GM12878 (cell line): ENCODE measurements at regions not wholly inside any gene's neighbourhood (a gene's known extent, or its start where the extent isn't known, plus 50 kb on each side); places are given as distances from the start of the nearest gene placed in this dataset.
A peak's percentile ranks its signal among the peaks of the same experiment; 100 is the strongest.

Experiments used
- ATAC-seq: fragments of 200-7000 bp; cut with Tn5 transposase; 3 replicates; pipeline ENCODE4 v1.9.1; 2020; ENCODE audit warnings: mild to moderate bottlenecking, moderate library complexity
- BruUV-seq: library from RNA; stranded (reverse); fragments of 400-500 nt; replicated peaks from 2 replicates; lab custom pipeline; 2021; lab: Mats Ljungman, UMichigan
- CTCF ChIA-PET: fragments of 300-600 bp; sonication (Branson Sonifier 250); formaldehyde crosslinking; extraction: SDS; loops from one replicate; lab custom pipeline; 2021; ENCODE audit warnings: inconsistent platforms; lab: Yijun Ruan, JAX
- POLR2A ChIA-PET: fragments of 350-600 bp; formaldehyde crosslinking; extraction: SDS; loops from one replicate; lab custom pipeline; 2021; ENCODE audit warnings: inconsistent platforms; lab: Charles Lee
- RAD21 ChIA-PET: fragments of 300-600 bp; sonication (Branson Sonifier 250); formaldehyde crosslinking; loops from one replicate; lab custom pipeline; 2023; ENCODE audit warnings: antibody characterized with exemption; ENCODE audit not compliant: unreplicated experiment; lab: Charles Lee
- SMC1A ChIA-PET: fragments of 300-600 bp; sonication (Branson Sonifier 250); formaldehyde crosslinking; loops from one replicate; lab custom pipeline; 2023; ENCODE audit not compliant: unreplicated experiment, uncharacterized antibody; lab: Charles Lee
- DNase-seq: peaks from one replicate; pipeline ENCODE4 v3.0.0-alpha.2; 2011; ENCODE audit warnings: low read depth, low spot score
- FAIRE-seq: peaks from 3 replicates; lab custom pipeline; 2011; peaks lifted over from hg19 to GRCh38; lab: Jason Lieb, UNC
- H2AFZ ChIP-seq: 2 replicates; pipeline ENCODE4 v1.6.0; 2011; ENCODE audit warnings: low read depth, low read length, control low read depth; ENCODE audit not compliant: control insufficient read depth
- H3K27ac ChIP-seq: 2 replicates; pipeline ENCODE4 v1.5.1; 2011; ENCODE audit warnings: control low read depth; ENCODE audit not compliant: control insufficient read depth, insufficient read depth
- H3K27me3 ChIP-seq, 2 experiments: replicated peaks in 1 of 2; 2 replicates each; pipeline versions ENCODE4 v1.6.0 to v1.6.1; 2011; ENCODE audit warnings: low read length in 1 of 2; ENCODE audit not compliant: control insufficient read depth in 2 of 2, insufficient read depth in 2 of 2
- H3K36me3 ChIP-seq, 2 experiments: 2 replicates each; pipeline ENCODE4 v1.5.1; 2011; ENCODE audit warnings: low read length in 1 of 2; ENCODE audit not compliant: control insufficient read depth in 2 of 2, insufficient read depth in 2 of 2
- H3K4me1 ChIP-seq: 2 replicates; pipeline ENCODE4 v1.6.1; 2011; ENCODE audit warnings: mild to moderate bottlenecking, low read length, moderate library complexity, mixed read lengths; ENCODE audit not compliant: control insufficient read depth, insufficient read depth
- H3K4me2 ChIP-seq: 2 replicates; pipeline ENCODE4 v1.6.0; 2011; ENCODE audit warnings: control low read depth; ENCODE audit not compliant: control insufficient read depth, insufficient read depth
- H3K4me3 ChIP-seq: fragments of 200-600 bp; sonication (generic); 2 replicates; pipeline ENCODE4 v1.5.1; 2016
- H3K79me2 ChIP-seq: 2 replicates; pipeline ENCODE4 v1.6.0; 2011; ENCODE audit warnings: low read length; ENCODE audit not compliant: control insufficient read depth, insufficient read depth
- H3K9ac ChIP-seq: 2 replicates; pipeline ENCODE4 v1.8.0; 2011; ENCODE audit warnings: low read length, control low read depth, mixed read lengths; ENCODE audit not compliant: control insufficient read depth, insufficient read depth
- H3K9me3 ChIP-seq: replicated peaks from 3 replicates; pipeline ENCODE4 v1.5.1; 2011; ENCODE audit warnings: mild to moderate bottlenecking, low read length; ENCODE audit not compliant: control insufficient read depth, insufficient read depth
- H4K20me1 ChIP-seq: 2 replicates; pipeline ENCODE4 v1.6.0; 2011; ENCODE audit not compliant: control insufficient read depth, insufficient read depth
- CREM ChIP-seq: IDR thresholded peaks from 2 replicates; pipeline ENCODE4 v1.6.1; 2014; ENCODE audit warnings: antibody characterized with exemption, low read depth
- E2F4 ChIP-seq: IDR thresholded peaks from 2 replicates; pipeline ENCODE4 v1.6.1; 2012; ENCODE audit warnings: low read depth, low read length, improper control_type of control experiment
- FOXM1 ChIP-seq: IDR thresholded peaks from 2 replicates; pipeline ENCODE4 v1.6.1; 2012; ENCODE audit warnings: low read depth, mild to moderate bottlenecking, inconsistent platforms, low read length, moderate library complexity
- HDAC6 ChIP-seq: fragments of 200-600 bp; sonication (generic); IDR thresholded peaks from one replicate; pipeline ENCODE4 v1.8.0; 2017; ENCODE audit warnings: antibody characterized with exemption; ENCODE audit not compliant: unreplicated experiment
- NFYA ChIP-seq: IDR thresholded peaks from 2 replicates; pipeline ENCODE4 v1.6.1; 2011; ENCODE audit warnings: low read depth, mild to moderate bottlenecking, low read length, improper control_type of control experiment, borderline replicate concordance
- SPI1 ChIP-seq: IDR thresholded peaks from 2 replicates; pipeline ENCODE4 v1.6.1; 2011; ENCODE audit warnings: low read depth, mild to moderate bottlenecking, low read length, moderate library complexity, borderline replicate concordance; ENCODE audit not compliant: insufficient read depth
- TCF3 ChIP-seq: IDR thresholded peaks from 2 replicates; pipeline ENCODE4 v1.6.1; 2012; ENCODE audit warnings: low read depth, mild to moderate bottlenecking, low read length, borderline replicate concordance; ENCODE audit not compliant: insufficient read depth
- ZNF24 ChIP-seq: fragments of 450-650 bp; IDR thresholded peaks from 2 replicates; pipeline ENCODE4 v1.6.1; 2017; ENCODE audit warnings: antibody characterized with exemption, mild to moderate bottlenecking
- ZZZ3 ChIP-seq: IDR thresholded peaks from 2 replicates; pipeline ENCODE4 v1.6.1; 2011; ENCODE audit warnings: low read depth; ENCODE audit not compliant: control insufficient read depth, insufficient read length
- WGBS: methylation state at CpG from one replicate; pipeline ENCODE4 v1.1.6; 2016; ENCODE audit warnings: low lambda C conversion rate; ENCODE audit not compliant: insufficient replicate concordance, insufficient coverage; ENCODE audit errors: missing lambda C conversion rate; 5-methylcytosine and 5-hydroxymethylcytosine counted together
- in situ Hi-C: fragments of 300-500 bp; cut with MboI; formaldehyde crosslinking; loops from 9 replicates; pipeline ENCODE4 v1.14.3; 2018; ENCODE audit warnings: mixed read lengths
- intact Hi-C: fragments of 100-400 bp; cut with micrococcal nuclease; formaldehyde crosslinking; loops from one replicate; pipeline ENCODE4 v1.14.2; 2022; ENCODE audit not compliant: unreplicated experiment
- TF ChIP-seq, protein P1 (sequence below): IDR thresholded peaks from 2 replicates; pipeline ENCODE4 v1.6.1; 2012; ENCODE audit warnings: low read length, inconsistent platforms
- TF ChIP-seq, protein P2 (sequence below): IDR thresholded peaks from 2 replicates; pipeline ENCODE4 v1.6.1; 2012; ENCODE audit warnings: low read depth, low read length, improper control_type of control experiment
- TF ChIP-seq, protein P3 (sequence below): IDR thresholded peaks from 2 replicates; pipeline ENCODE4 v1.6.1; 2011; ENCODE audit warnings: borderline replicate concordance, low read depth, mild to moderate bottlenecking, moderate library complexity, low read length; ENCODE audit not compliant: insufficient read depth, poor library complexity, severe bottlenecking
- TF ChIP-seq, protein P4 (sequence below): fragments of 450-650 bp; IDR thresholded peaks from 2 replicates; pipeline ENCODE4 v1.6.1; 2017; ENCODE audit warnings: borderline replicate concordance

- TF ChIP-seq, protein P1, sequence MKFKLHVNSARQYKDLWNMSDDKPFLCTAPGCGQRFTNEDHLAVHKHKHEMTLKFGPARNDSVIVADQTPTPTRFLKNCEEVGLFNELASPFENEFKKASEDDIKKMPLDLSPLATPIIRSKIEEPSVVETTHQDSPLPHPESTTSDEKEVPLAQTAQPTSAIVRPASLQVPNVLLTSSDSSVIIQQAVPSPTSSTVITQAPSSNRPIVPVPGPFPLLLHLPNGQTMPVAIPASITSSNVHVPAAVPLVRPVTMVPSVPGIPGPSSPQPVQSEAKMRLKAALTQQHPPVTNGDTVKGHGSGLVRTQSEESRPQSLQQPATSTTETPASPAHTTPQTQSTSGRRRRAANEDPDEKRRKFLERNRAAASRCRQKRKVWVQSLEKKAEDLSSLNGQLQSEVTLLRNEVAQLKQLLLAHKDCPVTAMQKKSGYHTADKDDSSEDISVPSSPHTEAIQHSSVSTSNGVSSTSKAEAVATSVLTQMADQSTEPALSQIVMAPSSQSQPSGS = peak; percentile 30; the same call in 1 of the 2 replicates
Observed at GRCh38 chr6:134464690-134465411, 146.9 kb upstream of the SGK1 start (continued).

GRCh38 chr6:134458857-134459657 lies 141.1 kb upstream of the SGK1 start:
- FAIRE-seq = no peak
- Histone ChIP-seq H4K20me1 (no peaks in the 10 kb centered on the region), H2AFZ (no peak overlapping the region), H3K4me1 (peaks cover under 1% of the 10 kb centered on the region; the same call in 1 of the 2 replicates), H3K4me3 (no peak overlapping the region), H3K36me3 (no peaks in the 10 kb centered on the region), H3K9me3 (no peaks in the 10 kb centered on the region), H3K79me2 (no peaks in the 10 kb centered on the region), H3K27me3 (peaks cover 0 to 1% of the 10 kb centered on the region in 2 experiments; a peak in 1 of 4 replicates), H3K4me2 (no peak overlapping the region), H3K9ac (no peak overlapping the region), H3K27ac (no peak overlapping the region)
- intact Hi-C loops (no loop called here), in situ Hi-C loops (no loop called here)
- no TSS peak for BruUV-seq
- SMC1A ChIA-PET = interaction anchor here (0.6 kb wide), 1 partner anchor 98 kb away, joined by 5 read pairs; no protein-coding TSS in a partner anchor
- WGBS = 51% methylated on average over 7 of the region's 7 CpGs
- POLR2A ChIA-PET = interaction anchor here (0.6 kb wide), 1 partner anchor 36 kb away, joined by 6 read pairs; no protein-coding TSS in a partner anchor
- RAD21 ChIA-PET = no interaction called here
- no peak for ATAC-seq
- CTCF ChIA-PET = interaction anchor here (0.7 kb wide), 1 partner anchor 103 kb away, joined by 3 read pairs; no protein-coding TSS in a partner anchor
- DNase-seq = no peak
- TF ChIP-seq SPI1 (no peak), ZZZ3 (no peak), TCF3 (no peak), ZNF24 (no peak), NFYA (no peak), E2F4 (no peak), CREM (no peak), HDAC6 (no peak), FOXM1 (no peak)
- TF ChIP-seq, protein P2, sequence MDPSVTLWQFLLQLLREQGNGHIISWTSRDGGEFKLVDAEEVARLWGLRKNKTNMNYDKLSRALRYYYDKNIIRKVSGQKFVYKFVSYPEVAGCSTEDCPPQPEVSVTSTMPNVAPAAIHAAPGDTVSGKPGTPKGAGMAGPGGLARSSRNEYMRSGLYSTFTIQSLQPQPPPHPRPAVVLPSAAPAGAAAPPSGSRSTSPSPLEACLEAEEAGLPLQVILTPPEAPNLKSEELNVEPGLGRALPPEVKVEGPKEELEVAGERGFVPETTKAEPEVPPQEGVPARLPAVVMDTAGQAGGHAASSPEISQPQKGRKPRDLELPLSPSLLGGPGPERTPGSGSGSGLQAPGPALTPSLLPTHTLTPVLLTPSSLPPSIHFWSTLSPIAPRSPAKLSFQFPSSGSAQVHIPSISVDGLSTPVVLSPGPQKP = no peak
- TF ChIP-seq, protein P3, sequence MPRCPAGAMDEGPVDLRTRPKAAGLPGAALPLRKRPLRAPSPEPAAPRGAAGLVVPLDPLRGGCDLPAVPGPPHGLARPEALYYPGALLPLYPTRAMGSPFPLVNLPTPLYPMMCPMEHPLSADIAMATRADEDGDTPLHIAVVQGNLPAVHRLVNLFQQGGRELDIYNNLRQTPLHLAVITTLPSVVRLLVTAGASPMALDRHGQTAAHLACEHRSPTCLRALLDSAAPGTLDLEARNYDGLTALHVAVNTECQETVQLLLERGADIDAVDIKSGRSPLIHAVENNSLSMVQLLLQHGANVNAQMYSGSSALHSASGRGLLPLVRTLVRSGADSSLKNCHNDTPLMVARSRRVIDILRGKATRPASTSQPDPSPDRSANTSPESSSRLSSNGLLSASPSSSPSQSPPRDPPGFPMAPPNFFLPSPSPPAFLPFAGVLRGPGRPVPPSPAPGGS = no peak
- TF ChIP-seq, protein P4, sequence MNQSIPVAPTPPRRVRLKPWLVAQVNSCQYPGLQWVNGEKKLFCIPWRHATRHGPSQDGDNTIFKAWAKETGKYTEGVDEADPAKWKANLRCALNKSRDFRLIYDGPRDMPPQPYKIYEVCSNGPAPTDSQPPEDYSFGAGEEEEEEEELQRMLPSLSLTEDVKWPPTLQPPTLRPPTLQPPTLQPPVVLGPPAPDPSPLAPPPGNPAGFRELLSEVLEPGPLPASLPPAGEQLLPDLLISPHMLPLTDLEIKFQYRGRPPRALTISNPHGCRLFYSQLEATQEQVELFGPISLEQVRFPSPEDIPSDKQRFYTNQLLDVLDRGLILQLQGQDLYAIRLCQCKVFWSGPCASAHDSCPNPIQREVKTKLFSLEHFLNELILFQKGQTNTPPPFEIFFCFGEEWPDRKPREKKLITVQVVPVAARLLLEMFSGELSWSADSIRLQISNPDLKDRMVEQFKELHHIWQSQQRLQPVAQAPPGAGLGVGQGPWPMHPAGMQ = no peak
